HepG2 (cell line): ENCODE measurements at regions not wholly inside any gene's neighbourhood (a gene's known extent, or its start where the extent isn't known, plus 50 kb on each side); places are given as distances from the start of the nearest gene placed in this dataset.

Experiments
- ATAC-seq: fragments of 200-7000 bp; cut with Tn5 transposase; 3 replicates; pipeline ENCODE4 v1.9.1; 2020; ENCODE audit warnings: mild to moderate bottlenecking, moderate library complexity
- BruUV-seq: library from RNA; stranded (reverse); fragments of 400-500 nt; replicated peaks from 2 replicates; lab custom pipeline; 2021; lab: Mats Ljungman, UMichigan
- CTCF ChIA-PET: fragments of 300-600 bp; formaldehyde crosslinking; extraction: SDS; loops from one replicate; lab custom pipeline; 2021; ENCODE audit warnings: low total read pairs, inconsistent platforms, low intra/inter-chr PET ratio; lab: Yijun Ruan, JAX
- POLR2A ChIA-PET: fragments of 350-600 bp; sonication (Branson Sonifier 250); formaldehyde crosslinking; loops from one replicate; lab custom pipeline; 2020; ENCODE audit warnings: antibody characterized with exemption, inconsistent platforms; lab: Yijun Ruan, JAX
- DNase-seq: peaks from one replicate; pipeline ENCODE4 v3.0.0-alpha.2; 2015; ENCODE audit warnings: low spot score
- FAIRE-seq: peaks from 3 replicates; lab custom pipeline; 2011; peaks lifted over from hg19 to GRCh38; lab: Jason Lieb, UNC
- H2AFZ ChIP-seq: one replicate; pipeline ENCODE4 v1.6.1; 2011; ENCODE audit warnings: low read length, inconsistent platforms
- H3K27ac ChIP-seq: fragments of 300-600 bp; 3 replicates; pipeline ENCODE4 v1.8.0; 2011; ENCODE audit warnings: mixed run types, mild to moderate bottlenecking, mixed read lengths, low read length, inconsistent platforms; ENCODE audit not compliant: insufficient read depth; ENCODE audit errors: extremely low read length
- H3K27me3 ChIP-seq, 2 experiments: fragments of 200-600 bp in 1 of 2; 2 replicates in 1 of 2; 3 replicates in 1 of 2; pipeline versions ENCODE4 v1.6.0 to v1.8.0; 2011; ENCODE audit warnings: low read length in 2 of 2, mild to moderate bottlenecking in 2 of 2, moderate library complexity in 2 of 2, inconsistent platforms in 1 of 2; ENCODE audit not compliant: insufficient read depth in 2 of 2, control insufficient read depth in 1 of 2
- H3K36me3 ChIP-seq, 2 experiments: fragments of 200-600 bp in 1 of 2; replicated peaks in 1 of 2; 2 replicates in 1 of 2; 3 replicates in 1 of 2; pipeline versions ENCODE4 v1.5.1 to v1.8.0; 2011; ENCODE audit warnings: low read length in 2 of 2, inconsistent platforms in 1 of 2; ENCODE audit not compliant: insufficient read depth in 2 of 2, control insufficient read depth in 1 of 2
- H3K4me1 ChIP-seq: 2 replicates; pipeline ENCODE4 v1.5.1; 2012; ENCODE audit warnings: low read length, inconsistent platforms; ENCODE audit not compliant: insufficient read depth
- H3K4me2 ChIP-seq: 2 replicates; pipeline ENCODE4 v1.6.0; 2011; ENCODE audit warnings: low read depth, low read length, inconsistent platforms
- H3K4me3 ChIP-seq, 3 experiments: fragments of 200-600 bp in 1 of 3; sonication (generic), shearing (Covaris generic) in 1 of 3; replicated peaks in 1 of 3; 2 replicates each; pipeline ENCODE4 v1.5.1; 2011 to 2016; ENCODE audit warnings: low read length in 3 of 3, inconsistent platforms in 2 of 3, low read depth in 2 of 3, mild to moderate bottlenecking in 2 of 3, control low read depth in 1 of 3, mixed read lengths in 1 of 3; ENCODE audit not compliant: insufficient read depth in 1 of 3
- H3K79me2 ChIP-seq: one replicate; pipeline ENCODE4 v1.6.1; 2011; ENCODE audit warnings: low read length, inconsistent platforms; ENCODE audit not compliant: insufficient read depth
- H3K9ac ChIP-seq: 2 replicates; pipeline ENCODE4 v1.6.0; 2011; ENCODE audit warnings: mild to moderate bottlenecking, low read depth, low read length, inconsistent platforms; ENCODE audit not compliant: insufficient read depth
- H3K9me3 ChIP-seq: 2 replicates; pipeline ENCODE4 v1.5.1; 2012; ENCODE audit warnings: mild to moderate bottlenecking, low read length
- H4K20me1 ChIP-seq: 2 replicates; pipeline ENCODE4 v1.6.0; 2011; ENCODE audit warnings: inconsistent platforms, mild to moderate bottlenecking, low read length, moderate library complexity; ENCODE audit not compliant: insufficient read depth
- BRCA1 ChIP-seq: sonication (generic); formaldehyde crosslinking; IDR thresholded peaks from 2 replicates; pipeline ENCODE4 v1.4.0; 2020; ENCODE audit warnings: missing genetic modification reagents
- ELF4 ChIP-seq: sonication (generic); formaldehyde crosslinking; IDR thresholded peaks from 2 replicates; pipeline ENCODE4 v1.5.0; 2020; ENCODE audit warnings: missing genetic modification reagents, mild to moderate bottlenecking, moderate library complexity, borderline replicate concordance
- KLF12 ChIP-seq: sonication (generic); formaldehyde crosslinking; IDR thresholded peaks from 2 replicates; pipeline ENCODE4 v1.4.0; 2020; ENCODE audit warnings: missing genetic modification reagents, borderline replicate concordance
- PAX8 ChIP-seq: sonication (generic); formaldehyde crosslinking; IDR thresholded peaks from 2 replicates; pipeline ENCODE4 v1.8.0; 2022; ENCODE audit warnings: mild to moderate bottlenecking, missing genetic modification reagents, borderline replicate concordance
- PLSCR1 ChIP-seq: sonication (generic); formaldehyde crosslinking; IDR thresholded peaks from 2 replicates; pipeline ENCODE4 v1.5.0; 2020; ENCODE audit warnings: missing genetic modification reagents, mild to moderate bottlenecking, borderline replicate concordance
- SNAI1 ChIP-seq: sonication (generic); formaldehyde crosslinking; IDR thresholded peaks from 2 replicates; pipeline ENCODE4 v1.5.0; 2020; ENCODE audit warnings: mild to moderate bottlenecking, missing genetic modification reagents, borderline replicate concordance
- SP5 ChIP-seq: IDR thresholded peaks from 2 replicates; pipeline ENCODE4 v1.6.1; 2016; ENCODE audit warnings: low read depth, borderline replicate concordance
- SUZ12 ChIP-seq: fragments of 150-350 bp; IDR thresholded peaks from 2 replicates; pipeline ENCODE4 v1.6.1; 2014; ENCODE audit warnings: low read depth, low read length
- THAP7 ChIP-seq: sonication (generic); formaldehyde crosslinking; IDR thresholded peaks from 2 replicates; pipeline ENCODE4 v1.8.1; 2023; ENCODE audit warnings: mild to moderate bottlenecking, missing genetic modification reagents
- TRAFD1 ChIP-seq: sonication (generic); formaldehyde crosslinking; IDR thresholded peaks from 2 replicates; pipeline ENCODE4 v1.5.1; 2020; ENCODE audit warnings: missing genetic modification reagents, mild to moderate bottlenecking, borderline replicate concordance
- XRCC5 ChIP-seq: fragments of 200-400 bp; formaldehyde crosslinking; optimal IDR thresholded peaks from 2 replicates; pipeline ENCODE3; 2017; ENCODE audit warnings: mild to moderate bottlenecking, low read length
- ZBTB10 ChIP-seq: sonication (generic); formaldehyde crosslinking; IDR thresholded peaks from 2 replicates; pipeline ENCODE4 v1.4.0; 2020; ENCODE audit warnings: missing genetic modification reagents, borderline replicate concordance
- ZNF275 ChIP-seq: sonication (generic); formaldehyde crosslinking; IDR thresholded peaks from 2 replicates; pipeline ENCODE4 v1.8.0; 2022; ENCODE audit warnings: missing genetic modification reagents, mild to moderate bottlenecking, inconsistent platforms, borderline replicate concordance
- ZNF556 ChIP-seq: sonication (generic); formaldehyde crosslinking; IDR thresholded peaks from 2 replicates; pipeline ENCODE4 v1.4.0; 2020; ENCODE audit warnings: mild to moderate bottlenecking, missing genetic modification reagents, borderline replicate concordance
- ZNF784 ChIP-seq: sonication (generic); formaldehyde crosslinking; IDR thresholded peaks from 2 replicates; pipeline ENCODE4 v1.5.1; 2020; ENCODE audit warnings: missing genetic modification reagents, mild to moderate bottlenecking, borderline replicate concordance
- WGBS: methylation state at CpG from one replicate; pipeline ENCODE4 v1.1.6; 2017; ENCODE audit warnings: low lambda C conversion rate; 5-methylcytosine and 5-hydroxymethylcytosine counted together
- in situ Hi-C: cut with HindIII; loops from 2 replicates; pipeline ENCODE4 v1.10.0; 2017; ENCODE audit warnings: low pct_unique_long_range_greater_than_20kb; ENCODE audit not compliant: extremely low pct_ligation_motif_present
- intact Hi-C: fragments of 100-400 bp; cut with micrococcal nuclease; formaldehyde crosslinking; loops from one replicate; pipeline ENCODE4 v1.10.0; 2022; ENCODE audit not compliant: unreplicated experiment

GRCh38 chr5:107005653-107006052 lies 665.1 kb downstream of the EFNA5 start (continued):
- no peak for TF ChIP-seq BRCA1 (CRISPR knock-in tag)
- TF ChIP-seq ZNF556 (CRISPR knock-in tag), result no peak
- TF ChIP-seq SNAI1 (CRISPR knock-in tag), result no peak
- TF ChIP-seq ZNF275 (CRISPR knock-in tag), result no peak
- TF ChIP-seq, all 625 proteins: peak for 0

- Histone ChIP-seq H3K27me3 (no peaks in the 10 kb centered on the region), H2AFZ (no peak overlapping the region), H3K27ac (no peak overlapping the region), H4K20me1 (no peaks in the 10 kb centered on the region), H3K9me3 (no peaks in the 10 kb centered on the region), H3K9ac (no peak overlapping the region), H3K79me2 (no peaks in the 10 kb centered on the region), H3K4me2 (no peak overlapping the region), H3K4me3 (no peak overlapping the region), H3K4me1 (no peaks in the 10 kb centered on the region), H3K36me3 (no peaks in the 10 kb centered on the region)
- ChIA-PET POLR2A (no interaction called here), CTCF (no interaction called here)
- no TSS peak for BruUV-seq
- no peak for ATAC-seq
- FAIRE-seq, result no peak
- DNase-seq, result no peak
- in situ Hi-C loops (no loop called here), intact Hi-C loops (no loop called here)
- 33% methylated on average over 4 of the region's 4 CpGs for WGBS
- TF ChIP-seq KLF12 (CRISPR knock-in tag) (no peak), TRAFD1 (no peak), PAX8 (CRISPR knock-in tag) (no peak), THAP7 (CRISPR knock-in tag) (no peak), SP5 (CRISPR knock-in tag) (no peak), ELF4 (CRISPR knock-in tag) (no peak), SUZ12 (no peak), XRCC5 (no peak), ZBTB10 (CRISPR knock-in tag) (no peak), ZNF784 (CRISPR knock-in tag) (no peak), PLSCR1 (CRISPR knock-in tag) (no peak)
These were observed 665.6 kb downstream of the EFNA5 start for GRCh38 chr5:107005161-107005560.
